HG02610 (cell line): ENCODE measurements at regions not wholly inside any gene's neighbourhood (a gene's known extent, or its start where the extent isn't known, plus 50 kb on each side); places are given as distances from the start of the nearest gene placed in this dataset.

Experiments used
- ATAC-seq: cut with Tn5 transposase; IDR thresholded peaks from one replicate; pipeline ENCODE4 v1.9.1; 2021; ENCODE audit warnings: mild to moderate bottlenecking, moderate library complexity; ENCODE audit not compliant: unreplicated experiment

DNA sequence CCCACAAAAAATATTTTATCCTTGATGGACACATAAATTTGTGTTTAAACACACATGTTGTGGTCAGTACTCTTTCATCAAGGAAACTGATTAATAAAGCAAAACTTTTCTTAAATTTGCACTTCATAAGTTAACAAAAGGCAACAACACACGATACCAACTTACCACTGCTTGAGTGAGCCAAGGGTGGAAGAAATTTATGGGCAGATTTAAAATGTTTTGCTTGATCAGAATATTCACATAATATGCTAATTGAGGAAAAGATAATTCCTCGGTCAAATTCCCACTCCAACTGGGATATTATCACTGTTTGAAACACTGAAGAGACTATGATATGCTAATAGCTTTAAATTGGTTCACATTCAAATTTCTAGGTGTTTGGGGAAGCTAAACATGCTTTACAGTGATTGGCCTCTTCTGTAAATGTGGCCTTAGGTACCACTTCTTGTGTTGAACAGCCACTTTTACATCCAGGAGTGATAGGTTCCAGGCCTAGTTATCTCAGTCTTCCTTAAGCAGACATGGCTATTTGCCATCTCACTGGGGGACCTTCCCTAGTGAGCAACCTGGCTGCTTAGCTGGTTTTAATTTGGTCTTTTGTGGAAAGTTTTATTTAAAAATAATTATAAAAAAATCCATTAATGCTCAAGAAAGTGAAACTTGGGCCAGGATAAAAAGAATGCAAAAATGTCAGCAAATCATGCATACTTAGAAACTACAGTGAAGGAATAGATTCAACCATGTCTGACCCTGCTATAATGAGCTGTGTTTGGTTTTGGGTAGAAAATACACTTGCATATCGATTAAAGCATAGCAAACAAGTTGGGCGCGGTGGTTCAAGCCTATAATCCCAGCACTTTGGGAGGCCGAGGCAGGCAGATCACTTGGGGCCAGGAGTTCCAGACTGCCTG lies 221.2 kb upstream of the MAP3K7 start:
- ATAC-seq = no peak

DNA sequence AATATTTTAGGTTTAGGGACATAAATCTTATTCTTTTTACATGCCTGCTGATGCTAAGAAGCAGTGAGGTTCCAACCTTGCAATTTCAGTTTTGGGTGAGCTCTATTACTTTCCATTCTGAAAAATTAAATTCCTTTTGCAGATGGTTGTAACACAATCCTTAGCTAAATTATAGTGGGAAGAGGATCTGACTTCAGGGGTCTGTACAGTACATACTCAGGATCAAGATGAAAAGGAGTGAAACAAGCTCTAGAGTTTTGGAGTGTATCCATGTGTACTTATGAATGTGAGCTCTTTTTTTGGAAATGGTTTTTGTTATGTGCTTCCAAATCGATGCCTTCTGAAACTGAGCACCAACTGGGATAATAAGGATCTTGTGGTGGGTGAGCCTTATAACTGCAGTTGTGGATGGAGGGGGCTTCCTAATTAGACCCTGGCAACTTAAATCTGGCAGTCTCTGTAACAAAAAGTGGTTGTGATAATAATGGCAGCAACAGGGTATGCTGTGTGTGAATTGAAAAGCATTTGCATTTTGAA lies 218.8 kb upstream of the MAP3K7 start:
- no peak for ATAC-seq

DNA sequence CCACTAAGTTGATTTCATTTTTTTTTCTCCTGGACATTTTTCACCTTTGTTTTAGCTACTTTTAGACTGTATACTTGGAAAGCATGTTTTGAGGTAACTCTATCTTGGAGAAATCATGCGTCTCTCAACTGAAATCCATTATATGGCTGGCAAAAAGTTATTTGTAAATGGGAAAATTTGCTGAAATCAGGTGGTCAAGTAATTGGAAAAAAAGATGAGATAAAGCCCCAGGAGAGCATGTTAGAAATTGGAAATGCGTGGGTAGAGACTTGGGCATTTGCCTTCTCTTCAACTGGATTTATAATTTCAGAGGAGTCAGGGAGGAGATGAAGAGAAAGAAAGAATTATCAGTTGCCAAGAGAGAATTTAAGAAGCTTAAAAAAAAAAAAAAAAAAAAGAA lies 217.1 kb upstream of the MAP3K7 start:
- ATAC-seq = no peak

DNA sequence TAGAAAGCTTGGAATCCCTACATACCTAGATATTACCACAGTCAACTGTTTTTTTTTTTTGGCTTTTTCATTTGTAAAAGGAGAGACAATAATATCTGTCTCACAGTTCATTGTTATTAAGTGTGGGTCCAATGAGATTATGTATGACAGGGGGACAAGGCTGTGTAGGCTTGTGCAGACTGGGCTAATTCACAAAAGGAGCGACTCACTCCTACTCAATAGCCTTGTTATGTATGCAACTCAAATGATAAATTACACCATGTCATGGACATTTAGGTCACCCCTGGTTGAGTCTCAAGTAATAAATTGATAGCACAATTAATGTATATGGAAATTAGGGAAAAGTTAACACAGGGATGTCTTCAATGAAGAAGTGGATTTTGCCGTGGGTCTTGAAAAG lies 208.2 kb upstream of the MAP3K7 start:
- no peak for ATAC-seq

DNA sequence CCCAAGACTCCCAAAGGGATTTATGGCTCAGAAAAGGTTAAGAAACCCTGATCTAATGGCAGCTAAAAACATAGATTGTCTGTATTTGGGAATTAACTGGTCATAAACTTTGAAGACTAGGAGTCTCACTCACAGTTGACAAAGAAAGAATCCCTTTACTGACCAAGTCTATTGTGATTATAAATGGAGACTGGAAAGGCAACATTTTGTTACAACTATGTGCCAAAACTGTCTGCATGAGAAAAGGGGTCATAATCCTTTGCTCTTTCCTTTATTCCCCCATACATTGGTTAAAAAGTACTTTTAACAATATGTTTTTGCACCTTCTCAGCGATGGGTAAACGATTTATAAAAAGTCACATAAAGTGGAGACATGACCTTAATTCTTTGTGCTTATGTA lies 206.9 kb upstream of the MAP3K7 start:
- no peak for ATAC-seq

DNA sequence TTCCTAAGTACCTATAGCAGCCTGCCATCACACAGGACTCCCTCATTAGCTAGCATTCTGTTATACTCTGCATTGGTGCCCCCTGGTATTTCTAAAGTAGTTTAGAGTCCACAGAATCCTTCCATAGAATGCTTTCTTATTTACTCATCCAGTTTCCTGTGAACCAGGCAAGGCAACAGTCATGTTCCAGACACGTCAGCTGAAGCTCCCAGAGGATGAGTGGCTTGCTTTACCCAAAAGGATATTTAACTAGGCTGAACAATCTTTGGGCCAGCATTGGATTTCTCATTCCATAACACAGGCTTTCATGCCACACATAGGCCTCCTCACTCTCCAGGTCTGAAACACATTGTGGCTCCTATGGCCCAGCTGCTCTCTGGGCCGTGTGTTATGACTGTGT lies 203.8 kb upstream of the MAP3K7 start:
- ATAC-seq = no peak

DNA sequence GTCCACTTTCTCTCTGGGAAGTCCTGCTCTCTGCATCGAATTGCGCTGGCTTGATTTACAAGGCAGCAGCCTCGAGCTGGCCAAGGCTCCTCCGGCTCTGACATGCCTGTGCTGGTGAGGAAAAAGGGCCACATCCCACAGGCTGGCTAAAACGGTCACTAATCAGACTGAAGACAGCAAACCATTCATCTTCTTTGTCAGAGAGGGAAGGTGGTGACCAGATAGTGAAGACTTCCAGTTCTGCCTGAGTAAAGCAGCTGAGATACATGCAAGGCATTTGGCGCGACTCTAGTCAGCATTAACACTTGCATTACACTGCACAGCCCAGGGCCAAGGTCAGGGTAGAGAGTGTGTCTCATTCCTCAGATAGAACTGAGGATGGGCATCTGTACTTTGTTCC lies 203.2 kb upstream of the MAP3K7 start:
- no peak for ATAC-seq

DNA sequence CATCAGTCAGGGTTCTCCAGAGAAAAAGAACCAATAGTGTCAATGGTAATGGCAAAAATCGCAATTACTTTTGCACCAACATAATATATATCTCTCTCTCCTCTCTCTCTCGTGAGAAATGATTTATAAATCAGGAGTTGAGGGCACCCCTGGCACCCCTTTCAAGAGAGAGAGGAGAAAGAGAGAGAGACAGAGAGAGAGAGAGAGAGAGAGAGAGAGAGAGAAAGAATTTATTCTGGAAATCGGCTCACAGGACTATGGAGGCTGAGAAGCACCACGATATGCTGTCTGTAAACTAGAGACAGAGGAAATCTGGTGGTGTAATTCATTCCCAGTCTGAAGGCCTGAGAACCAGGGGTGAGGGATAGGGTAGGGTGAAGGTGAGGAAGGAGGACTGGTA lies 201.9 kb upstream of the MAP3K7 start:
- no peak for ATAC-seq

DNA sequence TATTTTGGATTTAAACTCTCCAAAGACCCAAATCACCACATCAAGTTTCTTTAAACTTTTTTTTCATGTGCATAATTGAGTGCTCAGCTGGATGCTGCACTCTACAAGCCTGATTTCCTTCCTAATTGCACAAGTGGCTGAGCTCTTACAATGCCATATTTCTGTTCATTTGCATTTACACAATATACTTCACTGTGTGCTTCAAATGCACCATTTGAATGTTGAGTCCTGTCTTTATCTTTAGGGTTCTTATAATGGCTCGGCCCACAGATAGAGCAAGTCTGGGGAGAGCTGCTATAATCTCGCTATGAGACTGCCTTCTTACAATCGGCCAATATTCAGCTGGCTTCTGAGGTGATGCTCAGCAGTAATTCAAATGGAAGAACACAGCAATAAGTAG lies 200.6 kb upstream of the MAP3K7 start:
- no peak for ATAC-seq

DNA sequence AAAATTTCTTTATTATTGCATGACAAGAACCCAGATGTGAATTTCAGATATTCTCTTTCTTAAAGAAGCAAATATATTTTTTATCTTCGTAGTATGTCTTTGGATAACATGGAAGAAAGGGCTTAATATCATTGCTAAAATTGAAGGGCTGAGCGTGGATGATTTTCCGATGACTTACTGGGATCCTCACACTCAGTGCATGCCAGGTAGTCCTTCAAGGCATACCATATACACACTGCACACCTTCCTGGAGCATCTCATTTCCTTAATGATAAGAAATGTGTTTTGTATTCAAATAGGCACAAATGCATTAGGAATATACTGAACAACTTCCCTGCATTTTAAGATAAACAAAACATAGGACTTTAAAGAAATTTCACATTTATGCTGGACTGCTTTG lies 193.9 kb upstream of the MAP3K7 start:
- ATAC-seq = no peak

DNA sequence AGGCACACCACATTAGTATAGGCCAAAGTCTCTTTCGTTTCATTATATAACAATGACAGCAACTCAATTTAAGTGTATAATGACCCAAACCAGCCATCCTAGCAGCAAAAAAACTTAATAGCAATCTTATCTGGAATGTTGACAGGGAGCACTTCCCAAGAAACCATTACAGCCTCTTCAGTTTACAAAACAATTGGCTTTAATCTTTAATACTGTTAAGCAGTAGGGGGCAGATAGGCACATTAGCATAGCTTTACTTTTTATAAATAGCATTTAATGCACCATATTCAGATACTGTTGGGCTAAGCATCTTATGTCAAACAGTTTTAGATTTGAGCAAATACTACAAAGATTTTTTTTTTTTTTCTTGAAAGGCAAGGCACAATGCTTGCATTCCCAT lies 193.3 kb upstream of the MAP3K7 start:
- no peak for ATAC-seq

DNA sequence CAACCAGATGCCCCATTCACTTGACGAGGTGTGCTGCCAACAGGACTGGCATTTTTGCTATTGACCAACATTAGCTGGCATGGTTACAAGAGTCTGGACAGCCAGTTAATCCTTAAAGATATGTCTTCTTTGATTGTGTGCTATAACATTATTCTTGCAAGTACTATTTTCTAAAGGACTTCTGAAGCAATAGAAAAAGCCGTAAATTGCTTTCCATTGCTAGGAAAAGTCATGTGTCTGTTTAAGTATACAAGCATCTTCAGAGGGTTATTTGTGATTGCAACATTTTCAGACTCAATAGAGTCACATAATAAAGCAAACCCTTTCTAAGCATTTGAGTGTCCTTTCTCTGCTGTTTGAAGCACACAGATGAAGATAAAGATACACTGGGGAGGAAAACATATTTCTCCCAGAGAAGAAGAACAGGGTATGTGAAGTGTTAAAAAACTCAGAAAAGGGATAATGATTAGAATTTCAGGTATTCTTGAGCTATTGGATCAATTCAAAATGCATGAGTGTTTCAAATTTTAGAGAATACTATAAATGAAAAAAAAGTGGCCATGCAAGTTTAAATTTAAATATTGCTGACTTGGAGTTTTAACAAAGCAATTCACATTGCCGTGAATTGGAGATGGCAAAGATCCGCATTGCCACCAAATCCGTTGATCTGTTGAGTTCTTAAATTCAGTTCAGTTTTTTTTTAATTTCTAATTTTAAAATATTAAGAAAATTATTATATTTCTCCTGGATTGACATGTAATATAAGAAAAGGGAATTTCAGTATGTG lies 191.7 kb upstream of the MAP3K7 start:
- no peak for ATAC-seq

DNA sequence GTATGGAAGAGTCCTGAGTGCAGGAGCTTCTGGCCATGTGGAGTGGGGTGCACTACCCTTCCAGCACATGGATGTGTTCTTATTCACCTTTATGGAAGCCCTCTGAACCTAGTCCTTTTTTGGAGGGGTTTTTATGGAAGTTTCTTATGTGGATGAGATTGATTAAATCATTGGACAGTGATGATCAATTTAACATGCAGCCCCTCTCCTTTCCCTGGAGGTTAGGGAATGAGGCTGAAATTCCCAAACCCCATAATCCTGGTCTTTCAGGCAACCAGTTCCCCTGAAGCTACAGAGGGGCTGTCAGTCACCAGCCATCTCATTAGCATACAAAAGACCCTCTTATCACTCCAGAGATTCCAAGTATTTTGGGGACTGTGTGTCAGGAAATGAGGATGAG lies 183.9 kb upstream of the MAP3K7 start:
- no peak for ATAC-seq

DNA sequence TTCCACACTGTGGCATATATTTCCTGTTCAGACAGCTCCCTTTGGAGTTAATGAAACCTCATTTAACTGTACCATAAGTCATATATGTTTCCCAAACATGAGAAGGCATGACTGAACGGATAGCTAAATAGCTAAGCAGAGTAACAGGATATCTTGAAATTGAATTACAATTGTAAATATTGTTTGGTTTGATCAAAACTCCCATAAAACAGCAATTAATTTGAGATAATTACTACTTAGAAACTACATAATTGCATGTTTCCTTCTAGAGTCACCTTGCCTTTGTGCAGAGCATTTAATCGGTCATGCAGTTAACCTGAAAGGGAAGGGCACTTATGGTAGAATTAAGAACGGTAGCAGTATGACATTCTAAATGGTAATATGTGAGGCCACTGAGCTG lies 179.0 kb upstream of the MAP3K7 start:
- ATAC-seq = no peak

DNA sequence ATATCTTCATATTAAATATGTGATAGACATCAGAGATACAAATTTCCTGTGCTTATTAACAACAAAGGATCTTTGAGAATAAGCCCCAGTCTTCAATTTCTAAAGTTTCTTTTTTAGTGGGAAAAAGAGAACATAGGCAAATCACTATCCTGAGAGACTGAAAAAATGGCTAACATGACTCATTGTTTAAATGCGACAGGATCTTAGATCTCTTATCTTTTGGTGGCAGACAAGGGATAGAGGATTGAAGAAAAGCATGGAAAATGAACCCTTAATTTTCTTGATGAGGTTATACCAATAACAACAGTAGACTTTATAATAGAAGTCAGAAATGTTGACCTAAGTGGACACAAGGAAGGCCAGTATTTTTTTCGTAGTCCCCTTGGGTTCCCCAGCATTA lies 178.6 kb upstream of the MAP3K7 start:
- ATAC-seq = no peak

DNA sequence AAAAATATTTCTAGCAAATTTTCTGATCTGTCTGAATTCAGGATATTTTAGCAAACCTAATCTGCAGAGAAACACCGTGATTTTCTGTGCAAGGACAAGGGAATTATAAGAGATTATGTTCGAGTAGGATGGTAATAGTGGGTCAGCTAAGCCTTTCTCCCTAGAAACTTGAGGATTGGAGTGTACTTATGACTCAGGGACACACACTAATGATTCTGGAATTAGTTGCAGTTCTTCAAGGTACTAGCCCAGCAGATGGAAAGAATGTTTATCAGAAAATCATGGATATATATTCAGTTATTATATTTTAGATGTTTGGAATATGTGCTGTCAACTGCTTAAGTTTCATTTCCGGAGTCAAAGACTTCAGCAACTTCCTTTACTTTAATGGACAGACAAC lies 177.1 kb upstream of the MAP3K7 start:
- no peak for ATAC-seq

DNA sequence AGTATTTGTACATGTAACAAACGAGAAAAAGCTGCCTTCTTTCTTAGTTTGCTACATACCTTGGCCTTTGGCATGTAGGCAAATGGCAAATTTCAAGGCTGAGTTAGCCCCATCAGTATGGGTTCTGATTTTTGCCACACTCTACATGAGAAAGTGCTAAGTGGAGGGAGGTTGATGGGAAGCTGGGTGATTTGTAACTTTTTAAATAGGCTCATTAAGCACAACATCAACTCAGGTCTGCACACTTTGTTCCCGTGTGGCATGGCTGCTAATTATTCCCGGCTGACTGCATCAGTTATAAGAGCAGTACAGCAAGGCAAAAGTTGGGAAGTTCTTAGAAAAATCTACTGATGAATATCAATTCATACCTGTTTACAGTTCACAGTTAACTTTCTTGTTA lies 172.8 kb upstream of the MAP3K7 start:
- no peak for ATAC-seq

DNA sequence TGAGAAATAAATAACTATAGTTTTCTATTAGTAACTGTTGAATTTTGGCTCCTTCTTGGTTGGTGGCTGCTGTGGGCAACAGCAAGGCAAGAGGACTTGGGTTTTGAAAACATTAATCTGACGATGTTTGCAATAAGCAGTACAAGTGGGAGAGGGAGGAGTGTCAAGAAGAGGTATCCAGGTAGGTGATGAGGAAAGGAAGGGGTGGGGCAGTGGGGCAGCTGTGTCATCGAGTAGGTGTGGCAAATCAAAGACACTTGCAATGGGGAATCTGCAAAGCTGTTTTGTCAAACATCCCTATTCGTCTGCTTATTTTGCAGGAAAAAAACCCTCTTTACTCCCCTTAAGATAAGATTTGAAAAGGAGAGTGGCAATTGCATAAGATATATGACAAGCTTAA lies 171.9 kb upstream of the MAP3K7 start:
- ATAC-seq = no peak

DNA sequence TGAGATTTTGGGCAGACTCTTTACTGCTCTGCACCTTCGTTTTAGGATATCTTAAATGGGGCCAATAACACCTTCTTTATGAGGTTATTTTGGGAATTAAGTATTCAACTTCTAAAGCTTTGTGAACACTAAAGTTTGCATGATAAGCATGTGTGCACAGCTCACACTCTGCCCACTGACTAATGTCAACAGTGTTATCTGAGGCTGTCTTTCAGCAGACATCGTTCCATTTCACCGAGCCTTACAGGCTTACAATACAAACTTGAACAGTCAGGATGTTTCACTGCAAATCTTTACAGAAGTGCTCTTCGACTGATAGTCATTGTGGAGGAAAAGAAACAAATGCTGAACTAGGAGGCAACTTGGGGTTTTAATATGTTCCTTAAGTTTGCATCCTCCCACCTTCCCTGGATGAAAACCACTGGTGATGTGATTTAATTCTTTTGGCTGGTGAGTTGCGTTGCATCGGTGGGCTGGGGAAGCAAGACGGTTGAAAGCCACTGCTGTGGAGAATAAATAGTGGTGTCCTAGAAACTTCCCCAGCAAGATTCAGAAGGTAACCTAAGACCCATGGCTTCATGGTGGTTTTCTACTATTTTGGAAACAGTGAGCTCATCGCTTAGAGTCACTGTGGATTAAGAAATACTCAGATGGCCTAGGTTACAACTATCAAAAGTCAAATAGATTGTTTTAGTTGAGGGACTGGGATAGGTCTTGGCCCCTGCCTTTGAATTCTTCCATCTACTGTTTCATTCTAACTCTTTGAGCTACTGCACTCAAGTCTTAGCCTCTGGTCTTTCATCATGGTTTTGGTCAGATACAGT lies 167.2 kb upstream of the MAP3K7 start:
- ATAC-seq = no peak

DNA sequence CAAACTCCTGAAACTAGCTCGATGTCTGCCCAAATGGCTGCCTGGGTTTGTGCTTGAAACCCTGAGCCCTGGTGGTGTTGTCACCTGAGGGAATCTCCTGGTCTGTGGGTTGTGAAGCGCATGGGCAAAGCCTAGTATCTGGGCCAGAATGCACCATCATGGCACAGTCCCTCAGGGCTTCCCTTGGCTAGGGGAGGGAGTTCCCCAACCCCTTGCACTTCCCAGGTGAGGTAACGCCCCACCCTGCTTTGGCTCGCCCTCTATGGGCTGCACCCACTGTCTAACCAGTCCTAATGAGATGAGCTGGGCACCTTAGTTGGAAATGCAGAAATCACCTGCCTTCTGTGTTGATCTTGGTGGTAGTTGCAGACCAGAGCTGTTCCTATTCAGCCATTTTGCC lies 152.9 kb upstream of the MAP3K7 start:
- no peak for ATAC-seq

DNA sequence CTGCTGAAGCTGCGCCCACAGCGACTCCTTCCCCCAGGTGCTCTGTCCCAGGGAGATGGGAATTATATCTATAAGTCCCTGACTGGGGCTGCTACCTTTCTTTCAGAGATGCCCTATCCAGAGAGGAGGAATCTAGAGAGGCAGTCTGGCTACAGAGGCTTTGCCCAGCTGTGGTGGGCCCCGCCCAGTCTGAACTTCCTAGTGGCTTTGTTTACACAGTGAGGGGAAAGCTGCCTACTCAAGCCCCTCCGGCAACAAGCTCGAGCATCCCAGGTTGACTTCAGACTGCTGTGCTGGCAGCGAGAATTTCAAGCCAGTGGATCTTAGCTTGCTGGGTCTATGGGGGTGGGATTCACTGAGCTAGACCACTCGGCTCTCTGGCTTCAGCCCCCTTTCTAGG lies 152.5 kb upstream of the MAP3K7 start:
- no peak for ATAC-seq
